ENCODE measurements at regions not wholly inside any gene's neighbourhood (a gene's known extent, or its start where the extent isn't known, plus 50 kb on each side); places are given as distances from the start of the nearest gene placed in this dataset.
"Not testable (repeated sequence)": the region's sequence is repeated elsewhere in the genome, so short reads cannot be mapped to it uniquely, and the experiment has no call there.

- DNase-seq: no peak
These were observed 101.2 kb upstream of the SEC11C start for GRCh38 chr18:59038295-59039039.

GRCh38 chr18:59039040-59039320 is 100.7 kb upstream of the SEC11C start:
- DNase-seq: not testable (repeated sequence)

- no peak for DNase-seq
These were observed 100.2 kb upstream of the SEC11C start for GRCh38 chr18:59039449-59039848.

GRCh38 chr18:59040770-59041148 is 98.9 kb upstream of the SEC11C start:
- no peak for DNase-seq

GRCh38 chr18:59041296-59041695 is 98.4 kb upstream of the SEC11C start:
- no peak for DNase-seq

GRCh38 chr18:59041819-59042815 is 97.6 kb upstream of the SEC11C start:
- DNase-seq: no peak

GRCh38 chr18:59044855-59045254 is 94.8 kb upstream of the SEC11C start:
- DNase-seq: no peak

- no peak for DNase-seq
These were observed 92.2 kb upstream of the SEC11C start for GRCh38 chr18:59047321-59048047.

GRCh38 chr18:59048048-59048363 is 91.7 kb upstream of the SEC11C start:
- no peak for DNase-seq

GRCh38 chr18:59048378-59048777 is 91.3 kb upstream of the SEC11C start:
- DNase-seq: no peak

GRCh38 chr18:59049721-59050660 is 89.7 kb upstream of the SEC11C start:
- no peak for DNase-seq

GRCh38 chr18:59050661-59051057 is 89.0 kb upstream of the SEC11C start:
- no peak for DNase-seq

GRCh38 chr18:59051470-59052165 is 88.1 kb upstream of the SEC11C start:
- DNase-seq: no peak

GRCh38 chr18:59052965-59053820 is 86.5 kb upstream of the SEC11C start:
- DNase-seq: no peak

GRCh38 chr18:59054496-59055287 is 85.0 kb upstream of the SEC11C start:
- DNase-seq: no peak

GRCh38 chr18:59055345-59056032 is 84.2 kb upstream of the SEC11C start:
- DNase-seq: no peak

- peak; percentile 59 for DNase-seq
These were observed 82.8 kb upstream of the SEC11C start for GRCh38 chr18:59056706-59057492.

GRCh38 chr18:59057493-59057795 is 82.2 kb upstream of the SEC11C start:
- DNase-seq: no peak

- no peak for DNase-seq
These were observed 81.7 kb upstream of the SEC11C start for GRCh38 chr18:59057969-59058368.
